Neural progenitor cell (in vitro differentiated cells): ENCODE measurements at regions not wholly inside any gene's neighbourhood (a gene's known extent, or its start where the extent isn't known, plus 50 kb on each side); places are given as distances from the start of the nearest gene placed in this dataset.

Experiments used
- EZH2 ChIP-seq: fragments of 200-600 bp; sonication (generic); IDR thresholded peaks from 2 replicates; pipeline ENCODE4 v1.6.1; 2017; ENCODE audit warnings: antibody characterized with exemption, mild to moderate bottlenecking, moderate library complexity
- EZH2phosphoT487 ChIP-seq: fragments of 200-600 bp; sonication (generic); IDR thresholded peaks from 2 replicates; pipeline ENCODE4 v1.6.1; 2017; ENCODE audit warnings: antibody characterized with exemption
- TF ChIP-seq, protein P1 (sequence below): fragments of 200-600 bp; sonication (generic); IDR thresholded peaks from 2 replicates; pipeline ENCODE4 v1.5.1; 2017; ENCODE audit warnings: antibody characterized with exemption, mild to moderate bottlenecking

DNA sequence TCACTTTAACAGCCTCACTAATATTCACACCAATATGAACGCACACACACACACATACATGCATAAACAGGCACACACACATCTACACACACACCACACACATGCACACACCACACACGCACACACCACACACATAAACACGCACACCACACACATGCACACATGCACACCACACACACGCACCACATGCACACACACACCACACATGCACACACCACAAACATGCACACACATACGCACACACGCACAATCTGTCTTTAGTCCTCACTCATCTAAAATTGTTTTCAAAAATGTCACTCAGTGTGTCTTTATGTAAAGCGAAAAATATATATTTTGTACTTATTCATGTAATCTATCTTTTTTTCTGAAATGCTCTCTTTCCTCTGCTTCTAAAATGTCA, 158.1 kb upstream of the SGCG start:
- TF ChIP-seq, protein P1, sequence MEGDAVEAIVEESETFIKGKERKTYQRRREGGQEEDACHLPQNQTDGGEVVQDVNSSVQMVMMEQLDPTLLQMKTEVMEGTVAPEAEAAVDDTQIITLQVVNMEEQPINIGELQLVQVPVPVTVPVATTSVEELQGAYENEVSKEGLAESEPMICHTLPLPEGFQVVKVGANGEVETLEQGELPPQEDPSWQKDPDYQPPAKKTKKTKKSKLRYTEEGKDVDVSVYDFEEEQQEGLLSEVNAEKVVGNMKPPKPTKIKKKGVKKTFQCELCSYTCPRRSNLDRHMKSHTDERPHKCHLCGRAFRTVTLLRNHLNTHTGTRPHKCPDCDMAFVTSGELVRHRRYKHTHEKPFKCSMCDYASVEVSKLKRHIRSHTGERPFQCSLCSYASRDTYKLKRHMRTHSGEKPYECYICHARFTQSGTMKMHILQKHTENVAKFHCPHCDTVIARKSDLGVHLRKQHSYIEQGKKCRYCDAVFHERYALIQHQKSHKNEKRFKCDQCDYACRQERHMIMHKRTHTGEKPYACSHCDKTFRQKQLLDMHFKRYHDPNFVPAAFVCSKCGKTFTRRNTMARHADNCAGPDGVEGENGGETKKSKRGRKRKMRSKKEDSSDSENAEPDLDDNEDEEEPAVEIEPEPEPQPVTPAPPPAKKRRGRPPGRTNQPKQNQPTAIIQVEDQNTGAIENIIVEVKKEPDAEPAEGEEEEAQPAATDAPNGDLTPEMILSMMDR = no peak
- TF ChIP-seq EZH2 (no peak), EZH2phosphoT487 (no peak)
